IMR-90 (cell line): ENCODE measurements at regions not wholly inside any gene's neighbourhood (a gene's known extent, or its start where the extent isn't known, plus 50 kb on each side); places are given as distances from the start of the nearest gene placed in this dataset.

Experiments
- ATAC-seq: fragments of 200-7000 bp; cut with Tn5 transposase; 2 replicates; pipeline ENCODE4 v1.9.1; 2020; ENCODE audit warnings: low read depth, mild to moderate bottlenecking, moderate library complexity
- BruUV-seq: library from RNA; stranded (reverse); fragments of 400-500 nt; replicated peaks from 2 replicates; lab custom pipeline; 2021; lab: Mats Ljungman, UMichigan
- CTCF ChIA-PET: fragments of 300-600 bp; formaldehyde crosslinking; extraction: SDS; loops from one replicate; lab custom pipeline; 2021; ENCODE audit warnings: antibody characterized with exemption; lab: Yijun Ruan, JAX
- POLR2A ChIA-PET: fragments of 300-600 bp; sonication (Branson Sonifier 250); formaldehyde crosslinking; loops from one replicate; lab custom pipeline; 2022; ENCODE audit warnings: antibody characterized with exemption; ENCODE audit not compliant: unreplicated experiment; lab: Charles Lee
- DNase-seq: peaks from one replicate; pipeline ENCODE4 v3.0.0; 2013
- H2AFZ ChIP-seq: replicated peaks from 2 replicates; pipeline ENCODE3; 2013; ENCODE audit warnings: low read length, mild to moderate bottlenecking; ENCODE audit not compliant: poor library complexity
- H2AK5ac ChIP-seq: 2 replicates; pipeline ENCODE4 v1.6.1; 2013; ENCODE audit warnings: low read depth, low read length, inconsistent platforms
- H2AK9ac ChIP-seq: replicated peaks from 2 replicates; pipeline ENCODE3; 2013; ENCODE audit warnings: mild to moderate bottlenecking, low read depth, low read length, moderate library complexity; ENCODE audit not compliant: poor library complexity
- H2BK120ac ChIP-seq: 2 replicates; pipeline ENCODE4 v1.6.1; 2013; ENCODE audit warnings: low read depth, low read length, inconsistent platforms
- H2BK15ac ChIP-seq: 3 replicates; pipeline ENCODE4 v1.6.1; 2013; ENCODE audit warnings: low read depth, low read length, inconsistent platforms
- H2BK20ac ChIP-seq: 2 replicates; pipeline ENCODE4 v1.6.1; 2013; ENCODE audit warnings: low read depth, mild to moderate bottlenecking, inconsistent platforms, low read length, moderate library complexity
- H2BK5ac ChIP-seq: 2 replicates; pipeline ENCODE4 v1.6.1; 2013; ENCODE audit warnings: mild to moderate bottlenecking, low read depth, low read length, inconsistent platforms; ENCODE audit not compliant: poor library complexity, severe bottlenecking
- H3K14ac ChIP-seq: replicated peaks from 2 replicates; pipeline ENCODE4 v1.6.1; 2013; ENCODE audit warnings: low read depth, low read length, inconsistent platforms
- H3K18ac ChIP-seq: 2 replicates; pipeline ENCODE4 v1.6.1; 2013; ENCODE audit warnings: low read depth, low read length, control low read depth
- H3K23ac ChIP-seq: 2 replicates; pipeline ENCODE4 v1.6.1; 2013; ENCODE audit warnings: low read depth, low read length, inconsistent platforms
- H3K27ac ChIP-seq: 2 replicates; pipeline ENCODE4 v1.5.1; 2013; ENCODE audit warnings: mild to moderate bottlenecking, control low read depth, low read length; ENCODE audit not compliant: insufficient read depth
- H3K27me3 ChIP-seq: 2 replicates; pipeline ENCODE4 v1.6.1; 2013; ENCODE audit warnings: low read length; ENCODE audit not compliant: control insufficient read depth, insufficient read depth
- H3K36me3 ChIP-seq: 2 replicates; pipeline ENCODE4 v1.6.1; 2013; ENCODE audit warnings: low read length, mixed read lengths; ENCODE audit not compliant: control insufficient read depth, insufficient read depth
- H3K4ac ChIP-seq: 2 replicates; pipeline ENCODE4 v1.6.1; 2013; ENCODE audit warnings: low read depth, low read length, inconsistent platforms
- H3K4me1 ChIP-seq: 2 replicates; pipeline ENCODE4 v1.6.1; 2013; ENCODE audit warnings: low read length, mixed read lengths; ENCODE audit not compliant: control insufficient read depth, insufficient read depth
- H3K4me2 ChIP-seq: 2 replicates; pipeline ENCODE4 v1.6.1; 2013; ENCODE audit warnings: low read depth, mild to moderate bottlenecking, control low read depth, low read length, moderate library complexity
- H3K4me3 ChIP-seq: 2 replicates; pipeline ENCODE4 v1.5.1; 2013; ENCODE audit warnings: low read depth, mild to moderate bottlenecking, control low read depth, low read length, moderate library complexity; ENCODE audit not compliant: insufficient read depth
- H3K56ac ChIP-seq: 2 replicates; pipeline ENCODE4 v1.6.1; 2013; ENCODE audit warnings: low read length, inconsistent platforms; ENCODE audit not compliant: insufficient read depth; ENCODE audit errors: extremely low read depth
- H3K79me1 ChIP-seq, 2 experiments: 2 replicates each; pipeline ENCODE4 v1.6.1; 2013; ENCODE audit warnings: low read length in 2 of 2, inconsistent platforms in 1 of 2, low read depth in 1 of 2
- H3K9ac ChIP-seq: 2 replicates; pipeline ENCODE4 v1.6.1; 2013; ENCODE audit warnings: low read depth, low read length, control low read depth
- H3K9me1 ChIP-seq: 2 replicates; pipeline ENCODE4 v1.6.1; 2013; ENCODE audit warnings: low read length, inconsistent platforms; ENCODE audit not compliant: insufficient read depth
- H3K9me3 ChIP-seq: 2 replicates; pipeline ENCODE4 v1.6.1; 2013; ENCODE audit warnings: low read length; ENCODE audit not compliant: control insufficient read depth, insufficient read depth
- H4K20me1 ChIP-seq: 2 replicates; pipeline ENCODE4 v1.6.1; 2013; ENCODE audit warnings: low read length, inconsistent platforms; ENCODE audit not compliant: insufficient read depth
- H4K5ac ChIP-seq: 2 replicates; pipeline ENCODE4 v1.6.1; 2013; ENCODE audit warnings: mild to moderate bottlenecking, low read depth, low read length, control low read depth
- H4K8ac ChIP-seq, 2 experiments: 2 replicates each; pipeline ENCODE4 v1.6.1; 2013; ENCODE audit warnings: low read depth in 2 of 2, low read length in 2 of 2, control low read depth in 1 of 2, inconsistent platforms in 1 of 2
- H4K91ac ChIP-seq: 2 replicates; pipeline ENCODE4 v1.6.1; 2013; ENCODE audit warnings: low read depth, low read length, inconsistent platforms; ENCODE audit not compliant: insufficient read depth
- BHLHE40 ChIP-seq: fragments of 150-350 bp; IDR thresholded peaks from 2 replicates; pipeline ENCODE4 v1.6.1; 2016; ENCODE audit warnings: mild to moderate bottlenecking, low read depth, low read length
- CHD1 ChIP-seq: IDR thresholded peaks from 2 replicates; pipeline ENCODE4 v1.6.1; 2012; ENCODE audit warnings: low read depth, low read length, improper control_type of control experiment
- ELK1 ChIP-seq: fragments of 150-350 bp; IDR thresholded peaks from 2 replicates; pipeline ENCODE4 v1.6.1; 2016; ENCODE audit warnings: low read depth, mild to moderate bottlenecking, low read length, moderate library complexity, borderline replicate concordance
- FOS ChIP-seq: fragments of 150-350 bp; IDR thresholded peaks from 2 replicates; pipeline ENCODE4 v1.6.1; 2016; ENCODE audit warnings: low read depth, low read length
- MAFK ChIP-seq: IDR thresholded peaks from 2 replicates; pipeline ENCODE4 v1.6.1; 2012; ENCODE audit warnings: low read depth, low read length, improper control_type of control experiment
- MAZ ChIP-seq: IDR thresholded peaks from 2 replicates; pipeline ENCODE4 v1.6.1; 2012; ENCODE audit warnings: low read depth, mild to moderate bottlenecking, low read length, improper control_type of control experiment, moderate library complexity, borderline replicate concordance
- MXI1 ChIP-seq: IDR thresholded peaks from 2 replicates; pipeline ENCODE4 v1.6.1; 2012; ENCODE audit warnings: low read depth, mild to moderate bottlenecking, low read length, moderate library complexity, borderline replicate concordance
- NFE2L2 ChIP-seq: fragments of 150-350 bp; IDR thresholded peaks from 2 replicates; pipeline ENCODE4 v1.6.1; 2016; ENCODE audit warnings: low read depth, mild to moderate bottlenecking, low read length
- POLR2A ChIP-seq: IDR thresholded peaks from 2 replicates; pipeline ENCODE4 v1.6.1; 2012; ENCODE audit warnings: mild to moderate bottlenecking, low read depth, low read length
- RAD21 ChIP-seq: IDR thresholded peaks from 2 replicates; pipeline ENCODE4 v1.6.1; 2012; ENCODE audit warnings: low read length, improper control_type of control experiment
- RCOR1 ChIP-seq: IDR thresholded peaks from 2 replicates; pipeline ENCODE4 v1.6.1; 2012; ENCODE audit warnings: mild to moderate bottlenecking, low read length, improper control_type of control experiment; ENCODE audit not compliant: insufficient replicate concordance
- RFX5 ChIP-seq: IDR thresholded peaks from 2 replicates; pipeline ENCODE4 v1.8.0; 2012; ENCODE audit warnings: low read depth, mild to moderate bottlenecking, low read length, moderate library complexity
- SMC3 ChIP-seq: fragments of 150-350 bp; IDR thresholded peaks from 2 replicates; pipeline ENCODE4 v1.6.1; 2016; ENCODE audit warnings: low read depth, mild to moderate bottlenecking, antibody characterized with exemption, low read length, moderate library complexity
- USF2 ChIP-seq: fragments of 150-350 bp; IDR thresholded peaks from 2 replicates; pipeline ENCODE4 v1.6.1; 2017; ENCODE audit warnings: mild to moderate bottlenecking, antibody characterized with exemption, low read length, low read depth
- WGBS, 2 experiments: methylation state at CpG; one replicate each; pipeline versions ENCODE4 v1.1.5 to v1.1.7; 2013; ENCODE audit warnings: missing lambda C conversion rate in 2 of 2; ENCODE audit not compliant: insufficient read length in 1 of 2; ENCODE audit errors: extremely low coverage in 2 of 2; 5-methylcytosine and 5-hydroxymethylcytosine counted together
- dilution Hi-C: fragments of 300-500 bp; cut with HindIII; formaldehyde crosslinking; loops from one replicate; pipeline ENCODE4 v1.14.3; 2018; ENCODE audit warnings: low sequenced_read_pairs; ENCODE audit not compliant: unreplicated experiment
- in situ Hi-C: fragments of 300-500 bp; cut with MboI; formaldehyde crosslinking; loops from 3 replicates; pipeline ENCODE4 v1.14.3; 2019; ENCODE audit warnings: low sequenced_read_pairs, inconsistent platforms, mixed read lengths
- intact Hi-C: fragments of 100-400 bp; cut with micrococcal nuclease; formaldehyde crosslinking; loops from 2 replicates; pipeline ENCODE4 v1.10.0; 2022
- TF ChIP-seq, protein P1 (sequence below): conservative IDR thresholded peaks from 2 replicates; pipeline ENCODE4 v1.5.1; 2012; ENCODE audit warnings: mild to moderate bottlenecking, low read depth, low read length, improper control_type of control experiment

DNA sequence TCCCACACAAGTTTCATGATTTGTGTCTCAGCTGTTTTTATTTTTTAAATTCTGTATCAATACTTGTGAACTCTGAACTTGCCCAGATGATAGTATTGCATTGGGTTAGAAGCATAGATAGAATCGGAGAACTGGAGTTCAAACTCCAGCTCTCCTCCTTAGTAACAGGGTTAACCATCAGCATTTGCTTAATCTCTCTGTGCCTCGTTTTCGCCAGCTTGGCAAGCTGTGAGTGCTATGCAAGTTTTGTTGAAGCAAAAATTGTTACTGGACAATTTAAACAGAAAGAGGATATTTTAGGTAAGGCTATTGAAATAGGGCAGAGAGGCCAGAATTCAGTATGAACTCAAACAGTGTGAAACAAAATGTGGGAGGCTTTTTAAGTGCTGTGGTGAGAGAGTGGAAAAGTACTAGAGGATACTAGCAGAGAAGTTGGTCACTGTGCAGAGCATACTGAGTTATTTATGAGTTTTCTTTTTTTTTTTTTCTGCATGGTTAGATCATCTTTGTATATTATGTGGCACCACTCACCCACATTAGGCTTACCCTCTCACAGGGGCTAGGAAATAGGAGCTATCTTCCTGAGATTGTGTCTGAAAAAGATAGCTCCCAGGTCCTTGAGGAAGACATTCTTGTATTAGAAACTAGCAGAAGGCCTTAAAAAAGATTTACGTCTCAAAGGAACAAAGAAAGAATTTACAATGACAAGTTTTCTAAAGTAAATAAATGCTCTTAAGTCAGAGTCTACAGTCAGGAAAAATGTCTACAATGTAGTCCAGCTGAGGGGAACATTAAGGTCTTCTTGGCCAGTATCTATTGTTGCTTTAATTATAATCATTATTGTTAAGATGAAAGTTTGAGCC is 1126.6 kb downstream of the FAT4 start:
- Histone ChIP-seq H3K79me1 (no peaks in the 10 kb centered on the region), H4K5ac (no peak overlapping the region), H3K36me3 (no peaks in the 10 kb centered on the region), H3K23ac (no peak overlapping the region), H2AFZ (no peak overlapping the region), H4K20me1 (no peaks in the 10 kb centered on the region), H3K4ac (no peak overlapping the region), H2BK120ac (no peak overlapping the region), H3K4me2 (no peak overlapping the region), H3K14ac (no peak overlapping the region), H2BK15ac (no peak overlapping the region), H2BK5ac (no peak overlapping the region), H3K4me1 (peaks cover 2% of the 10 kb centered on the region; the same call in 1 of the 2 replicates), H4K8ac (no peak overlapping the region), H3K9me3 (no peaks in the 10 kb centered on the region), H2AK5ac (no peak overlapping the region), H4K91ac (no peak overlapping the region), H3K56ac (no peak overlapping the region), H2AK9ac (no peak overlapping the region), H2BK20ac (no peak overlapping the region), H3K9ac (no peak overlapping the region), H3K9me1 (no peaks in the 10 kb centered on the region), H3K4me3 (no peak overlapping the region), H3K18ac (no peak overlapping the region), H3K27ac (no peak overlapping the region), H3K27me3 (no peaks in the 10 kb centered on the region)
- peak; percentile 17 for DNase-seq
- ATAC-seq = no peak
- BruUV-seq = no TSS peak
- intact Hi-C loops (no loop called here), dilution Hi-C loops (no loop called here), in situ Hi-C loops (no loop called here)
- ChIA-PET CTCF (no interaction called here), POLR2A (no interaction called here)
- 80% methylated on average over 1 of the region's 4 CpGs; no CpG with 5 or more reads in 1 of the 2 experiments for WGBS, 2 experiments
- TF ChIP-seq ELK1 (no peak), CHD1 (no peak), MAFK (no peak), RFX5 (no peak), RAD21 (no peak), MXI1 (no peak), USF2 (no peak), POLR2A (no peak), NFE2L2 (no peak), SMC3 (no peak), FOS (no peak), RCOR1 (no peak), BHLHE40 (no peak), MAZ (no peak)
- TF ChIP-seq, protein P1, sequence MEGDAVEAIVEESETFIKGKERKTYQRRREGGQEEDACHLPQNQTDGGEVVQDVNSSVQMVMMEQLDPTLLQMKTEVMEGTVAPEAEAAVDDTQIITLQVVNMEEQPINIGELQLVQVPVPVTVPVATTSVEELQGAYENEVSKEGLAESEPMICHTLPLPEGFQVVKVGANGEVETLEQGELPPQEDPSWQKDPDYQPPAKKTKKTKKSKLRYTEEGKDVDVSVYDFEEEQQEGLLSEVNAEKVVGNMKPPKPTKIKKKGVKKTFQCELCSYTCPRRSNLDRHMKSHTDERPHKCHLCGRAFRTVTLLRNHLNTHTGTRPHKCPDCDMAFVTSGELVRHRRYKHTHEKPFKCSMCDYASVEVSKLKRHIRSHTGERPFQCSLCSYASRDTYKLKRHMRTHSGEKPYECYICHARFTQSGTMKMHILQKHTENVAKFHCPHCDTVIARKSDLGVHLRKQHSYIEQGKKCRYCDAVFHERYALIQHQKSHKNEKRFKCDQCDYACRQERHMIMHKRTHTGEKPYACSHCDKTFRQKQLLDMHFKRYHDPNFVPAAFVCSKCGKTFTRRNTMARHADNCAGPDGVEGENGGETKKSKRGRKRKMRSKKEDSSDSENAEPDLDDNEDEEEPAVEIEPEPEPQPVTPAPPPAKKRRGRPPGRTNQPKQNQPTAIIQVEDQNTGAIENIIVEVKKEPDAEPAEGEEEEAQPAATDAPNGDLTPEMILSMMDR = no peak
